HG02973 (cell line): ENCODE measurements at regions not wholly inside any gene's neighbourhood (a gene's known extent, or its start where the extent isn't known, plus 50 kb on each side); places are given as distances from the start of the nearest gene placed in this dataset.
"Not testable (repeated sequence)": the region's sequence is repeated elsewhere in the genome, so short reads cannot be mapped to it uniquely, and the experiment has no call there.

Source experiments
- ATAC-seq: cut with Tn5 transposase; IDR thresholded peaks from one replicate; pipeline ENCODE4 v1.9.1; 2021; ENCODE audit warnings: moderate library complexity; ENCODE audit not compliant: unreplicated experiment

DNA sequence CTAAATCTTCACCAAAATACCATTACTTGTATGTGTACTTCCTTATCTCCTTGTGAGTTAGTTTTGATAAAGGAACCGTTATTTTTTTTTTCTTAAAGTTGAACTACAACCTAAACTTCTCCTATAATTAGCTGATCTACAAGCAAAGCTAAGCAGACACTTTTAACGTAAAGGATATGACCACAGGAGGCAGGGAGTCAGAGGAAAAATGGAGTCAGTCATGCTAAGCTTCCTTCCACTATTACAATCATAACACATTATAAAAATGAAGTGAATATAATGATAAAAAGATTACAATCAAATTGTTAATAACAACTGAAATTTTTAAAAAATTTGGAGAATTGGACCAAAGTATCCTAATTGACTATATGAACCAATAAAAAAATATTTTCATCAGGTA, 892.6 kb downstream of the KCNT2 start:
- no peak for ATAC-seq

DNA sequence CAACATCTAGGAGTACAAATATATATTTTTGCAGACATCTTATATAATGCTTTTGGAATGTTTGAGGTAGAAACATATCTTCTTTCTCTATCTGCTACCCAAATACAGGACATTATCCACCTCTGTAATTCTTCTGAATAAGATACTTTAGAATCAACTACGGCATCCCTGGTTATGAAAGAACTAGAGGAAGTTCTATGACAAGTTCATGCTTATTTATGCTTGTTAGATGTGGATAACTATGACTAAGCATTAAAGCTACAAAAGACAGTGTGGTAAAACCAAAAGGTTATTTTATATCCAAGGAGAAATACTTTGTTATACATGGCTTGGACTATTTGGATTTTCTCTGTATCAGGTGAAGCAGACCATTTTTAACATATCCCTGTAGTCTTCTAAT, 894.0 kb downstream of the KCNT2 start:
- no peak for ATAC-seq

DNA sequence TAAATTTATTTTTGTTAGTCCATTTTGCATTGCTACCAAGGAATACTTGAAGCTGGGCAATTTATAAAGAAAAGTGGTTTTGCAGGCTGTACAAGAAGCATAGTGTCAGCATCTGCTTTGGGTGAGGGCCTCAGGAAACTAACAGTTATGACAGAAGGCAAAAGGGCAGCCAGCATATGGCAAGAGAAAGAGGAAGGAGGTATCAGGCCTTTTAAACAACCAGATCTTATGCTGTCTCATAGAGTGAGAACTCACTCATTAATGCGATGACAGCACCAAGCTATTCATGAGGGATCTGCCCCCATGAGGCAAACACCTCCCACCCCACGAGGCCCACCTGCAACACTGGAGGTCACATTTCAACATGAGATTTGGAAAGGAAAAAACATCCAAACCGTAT, 898.4 kb downstream of the KCNT2 start:
- no peak for ATAC-seq

DNA sequence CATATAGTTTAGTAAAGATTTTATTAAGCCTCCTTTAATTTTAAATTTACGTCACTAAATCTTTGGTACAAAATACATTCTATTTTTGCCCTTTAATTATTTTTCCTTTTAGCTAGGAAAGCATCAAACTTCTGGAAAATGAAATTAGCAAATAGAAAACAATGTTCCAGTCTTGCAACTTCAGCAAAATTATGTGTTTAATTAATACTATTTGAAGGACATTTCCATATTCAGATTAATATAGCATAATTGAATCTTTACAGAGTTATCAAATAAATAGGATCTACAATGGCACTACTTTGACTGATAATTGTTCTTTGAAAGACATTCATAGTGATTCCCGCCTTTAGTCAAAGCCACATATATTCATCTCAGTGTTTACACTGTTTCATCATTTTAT, 904.2 kb downstream of the KCNT2 start:
- ATAC-seq, result no peak

DNA sequence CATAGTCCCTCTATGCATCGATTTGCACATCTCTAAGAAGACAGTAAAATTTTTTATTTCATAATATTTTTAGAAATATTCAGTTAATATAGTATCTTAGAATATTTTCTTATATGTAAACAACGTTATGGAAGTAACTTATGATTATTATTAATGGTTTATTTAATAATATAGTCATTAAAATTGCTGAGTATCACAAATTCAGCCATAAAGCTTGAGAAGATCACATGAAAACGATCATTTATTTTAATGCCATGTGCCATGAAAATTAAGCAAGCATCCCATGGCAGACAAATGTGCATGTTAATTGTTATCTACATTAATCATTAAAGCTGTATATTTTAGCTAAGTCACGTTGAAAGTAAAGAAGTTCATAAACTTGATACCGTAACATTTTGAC, 907.1 kb downstream of the KCNT2 start:
- no peak for ATAC-seq

DNA sequence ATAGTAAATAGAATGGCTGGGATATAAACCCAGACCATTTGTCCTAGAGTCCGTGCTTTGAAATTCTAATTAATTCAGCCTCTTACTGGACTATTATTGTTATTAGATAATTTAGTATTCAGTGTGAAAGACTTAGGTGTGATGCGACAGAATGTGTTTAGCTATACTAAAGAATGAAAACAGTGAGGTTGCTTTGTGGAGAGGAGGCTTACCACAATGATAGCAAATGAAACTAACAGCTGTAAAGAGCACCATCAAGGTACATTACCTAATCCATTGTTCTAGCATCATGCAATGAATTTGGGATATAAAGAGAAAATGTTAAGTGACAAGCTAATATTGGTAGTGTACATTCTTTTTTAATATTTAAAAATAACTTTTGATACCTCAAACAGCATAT, 911.1 kb downstream of the KCNT2 start:
- peak; percentile 100 for ATAC-seq

DNA sequence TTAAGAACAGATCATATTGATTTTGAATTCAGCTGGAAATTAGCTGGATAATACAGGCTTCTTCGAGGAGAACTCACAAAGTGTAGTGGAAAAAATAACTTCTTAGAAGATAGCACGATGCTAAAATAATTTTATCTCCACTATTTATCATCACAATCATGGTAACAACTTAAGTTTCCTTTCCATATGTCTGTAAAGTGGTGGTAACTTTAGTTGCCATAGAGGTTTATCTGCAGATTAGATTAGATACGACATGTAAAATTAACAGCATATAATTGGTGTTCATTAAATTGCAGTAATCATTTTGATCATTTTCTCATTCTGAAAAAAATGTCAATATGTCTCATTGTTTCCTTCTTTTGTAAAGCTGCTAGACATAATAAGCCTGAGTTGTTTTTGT, 921.5 kb downstream of the KCNT2 start:
- no peak for ATAC-seq

DNA sequence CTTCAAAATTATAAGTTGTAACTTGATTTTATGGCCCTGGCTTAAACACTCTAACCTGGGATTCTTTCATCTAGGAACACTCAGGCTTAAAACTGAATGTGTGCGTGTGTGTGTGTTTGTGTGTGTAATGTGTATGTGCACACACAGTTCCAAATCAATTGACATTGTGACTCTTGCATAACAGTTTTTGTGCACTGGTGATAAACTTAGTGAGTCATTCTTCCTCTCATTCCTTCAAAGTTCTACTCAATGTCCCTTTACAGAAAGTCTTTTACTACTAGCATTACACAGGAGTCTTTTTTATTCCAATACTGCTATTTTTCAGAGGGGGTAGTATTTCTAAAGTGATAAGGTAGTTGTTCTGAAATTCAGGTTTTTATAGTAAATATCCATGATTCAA, 943.6 kb downstream of the KCNT2 start:
- ATAC-seq, result no peak

DNA sequence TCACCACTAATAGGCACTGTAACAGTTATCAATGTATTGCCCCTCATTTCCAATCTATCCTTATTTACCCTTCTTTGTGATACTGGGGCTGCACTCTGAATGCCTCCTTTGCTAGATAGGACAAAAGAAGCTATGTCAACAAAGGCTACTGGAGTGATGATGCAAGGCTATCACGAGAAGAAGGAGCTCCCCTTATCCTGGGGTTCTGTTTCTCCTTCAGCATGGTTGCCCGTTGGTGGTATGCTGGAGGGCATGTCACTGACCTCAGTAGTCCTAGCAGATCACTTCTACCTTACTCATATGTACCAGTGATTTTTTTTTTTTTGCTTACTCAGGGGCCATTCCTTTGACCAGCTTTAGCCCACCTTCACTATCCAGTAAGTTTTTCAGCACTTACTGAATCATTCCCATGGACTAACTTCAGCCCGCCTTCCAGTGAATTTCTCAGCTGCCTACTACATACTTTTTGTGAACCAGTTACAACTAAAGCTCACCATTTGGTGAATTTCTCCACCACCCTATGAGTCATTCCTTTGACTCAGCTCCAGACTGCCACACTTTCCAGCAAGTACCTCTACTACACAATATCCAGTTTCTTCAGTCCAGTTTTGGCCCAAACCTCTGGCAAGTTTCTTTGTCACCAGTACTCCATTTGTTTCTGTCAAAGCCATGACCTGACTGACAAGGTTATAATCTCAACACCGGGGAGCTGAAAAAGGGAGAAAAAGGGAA, 944.5 kb downstream of the KCNT2 start:
- no peak for ATAC-seq

DNA sequence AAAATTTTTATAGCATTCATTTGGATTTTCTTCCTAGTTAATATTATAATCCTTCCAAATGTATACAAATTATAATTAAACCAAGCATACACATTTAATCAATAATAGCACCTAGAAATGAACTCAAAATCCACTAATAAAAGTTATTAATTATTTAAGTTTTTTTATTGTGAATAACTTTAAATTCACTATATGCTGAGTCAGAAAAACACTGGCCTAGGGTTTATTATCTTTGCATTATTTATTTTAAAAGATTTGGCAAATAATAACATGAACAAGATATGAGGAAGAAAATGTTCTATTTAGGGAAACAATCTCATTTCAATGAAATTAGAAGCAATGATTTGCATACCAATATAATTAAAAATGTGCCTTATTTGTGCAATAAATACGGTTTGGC, 951.5 kb downstream of the KCNT2 start:
- no peak for ATAC-seq

DNA sequence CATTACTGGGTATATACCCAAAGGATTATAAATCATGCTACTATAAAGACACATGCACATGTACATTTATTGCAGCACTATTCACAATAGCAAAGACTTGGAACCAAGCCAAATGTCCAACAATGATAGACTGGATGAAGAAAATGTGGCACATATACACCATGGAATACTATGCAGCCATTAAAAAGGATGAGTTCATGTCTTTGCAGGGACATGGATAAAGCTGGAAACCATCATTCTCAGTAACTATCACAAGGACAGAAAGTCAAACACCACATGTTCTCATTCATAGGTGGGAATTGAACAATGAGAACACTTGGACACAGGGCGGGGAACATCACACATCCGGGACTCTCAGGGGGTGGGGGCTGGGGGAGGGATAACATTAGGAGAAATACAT, 959.4 kb downstream of the KCNT2 start:
- not testable (repeated sequence) for ATAC-seq

DNA sequence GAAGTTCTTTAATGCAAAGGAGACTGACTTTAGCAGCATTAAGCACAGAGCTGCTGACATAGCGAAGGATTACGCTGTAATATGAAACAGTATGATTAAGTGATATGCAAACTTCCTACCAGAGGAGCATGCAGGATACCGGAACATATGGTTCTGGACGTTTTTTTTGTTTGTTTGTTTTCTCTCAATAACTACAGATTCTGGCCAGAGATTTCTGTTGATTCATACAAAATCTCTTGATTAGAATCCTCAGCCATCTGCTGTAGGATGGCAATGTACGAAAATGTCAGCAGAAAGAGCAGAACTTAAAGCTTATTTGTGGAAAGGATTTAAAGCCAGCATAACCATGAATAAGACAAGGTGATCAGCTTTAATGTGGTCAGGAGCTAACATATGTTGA, 970.7 kb downstream of the KCNT2 start:
- ATAC-seq, result no peak

DNA sequence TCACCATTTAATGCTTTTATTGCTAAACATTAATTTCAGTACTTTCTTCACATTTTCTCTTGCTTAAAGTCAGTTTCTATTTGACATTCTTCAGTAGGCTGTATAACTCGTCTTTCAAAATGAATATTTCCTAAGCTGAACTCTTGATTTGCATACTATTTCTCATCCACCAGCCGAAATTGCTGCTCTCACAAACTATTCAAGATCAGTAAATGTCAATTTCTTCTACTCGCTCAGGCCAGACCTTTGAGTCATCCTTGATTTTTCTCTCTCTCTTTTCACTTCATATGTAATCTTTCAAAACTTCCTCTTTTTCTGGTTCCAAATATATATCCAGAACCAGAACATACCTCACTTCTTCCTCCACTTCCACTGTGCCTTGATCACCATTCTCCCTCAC, 990.0 kb downstream of the KCNT2 start:
- no peak for ATAC-seq

DNA sequence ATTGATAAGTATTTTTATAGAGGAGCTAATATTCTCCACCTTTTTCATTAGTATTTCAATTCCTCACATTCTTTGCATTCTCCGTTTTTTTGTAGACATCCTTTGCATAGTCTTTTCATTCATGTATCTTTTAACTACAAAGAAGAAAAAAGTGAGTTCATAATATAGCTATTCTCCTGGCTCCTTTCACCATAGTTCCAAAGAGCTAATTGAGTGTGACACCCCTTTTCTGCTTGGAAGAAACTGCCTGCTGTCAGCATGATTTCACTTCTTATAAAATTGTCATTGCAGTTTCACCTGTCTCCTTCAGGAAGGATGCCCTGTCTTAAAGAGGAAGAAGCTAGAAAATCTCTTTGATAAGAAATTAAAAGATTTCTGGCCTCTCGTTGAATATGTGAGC, 991.1 kb downstream of the KCNT2 start:
- ATAC-seq, result no peak

DNA sequence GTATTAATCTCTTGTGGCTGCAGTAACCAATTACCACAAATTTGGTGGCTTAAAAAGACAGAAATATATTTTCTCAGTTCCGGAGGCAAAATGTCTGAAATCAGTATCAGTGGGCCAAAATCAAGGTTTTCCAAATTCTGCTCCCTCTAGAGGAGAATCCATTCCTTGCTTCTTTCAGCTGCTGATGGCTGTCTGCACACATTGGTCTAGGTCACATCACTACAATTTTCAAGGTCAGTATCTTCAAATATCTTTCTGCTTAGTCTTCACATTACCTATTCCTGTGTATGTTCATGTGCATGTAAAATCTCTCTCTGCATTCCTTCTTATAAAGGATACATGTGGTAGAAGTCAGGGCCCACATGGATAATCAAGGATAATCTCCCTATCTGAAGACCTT, 999.4 kb downstream of the KCNT2 start:
- ATAC-seq, result no peak

DNA sequence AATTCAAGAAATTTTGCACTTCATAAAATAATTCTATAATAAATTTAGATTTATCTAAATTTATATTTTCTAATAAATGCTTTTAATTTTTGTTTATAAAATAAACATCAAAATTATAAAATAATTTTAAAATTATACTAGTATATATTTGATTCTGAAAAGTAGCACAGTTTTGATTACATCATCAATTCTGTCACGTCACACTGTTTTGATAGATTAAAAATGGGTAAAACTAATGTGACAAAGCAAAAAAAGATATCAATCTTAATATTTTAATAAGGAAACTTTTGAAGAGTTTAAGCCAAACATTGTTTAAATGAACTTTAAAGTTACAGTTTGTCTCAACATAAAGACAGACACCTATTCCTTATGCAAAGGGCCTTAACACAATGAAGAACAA, 1001.8 kb downstream of the KCNT2 start:
- ATAC-seq, result no peak

DNA sequence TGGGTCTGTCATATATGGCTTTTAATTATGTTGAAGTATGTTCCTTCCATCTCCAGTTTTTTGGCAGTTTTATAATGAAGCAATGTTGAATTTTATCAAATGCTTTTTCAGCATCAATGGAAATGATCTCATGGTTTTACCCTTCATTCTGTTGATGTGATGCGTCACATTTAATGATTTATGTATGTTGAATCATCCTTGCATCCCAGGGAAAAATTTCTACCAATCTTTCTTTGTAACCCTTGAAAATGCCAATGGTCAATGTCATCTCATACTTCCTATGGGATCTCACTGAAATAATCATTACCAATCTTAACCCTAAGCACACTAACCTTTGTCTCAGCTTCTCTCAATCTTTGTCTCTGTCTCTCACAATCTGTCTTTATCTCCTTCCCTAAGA, 1004.0 kb downstream of the KCNT2 start:
- no peak for ATAC-seq

DNA sequence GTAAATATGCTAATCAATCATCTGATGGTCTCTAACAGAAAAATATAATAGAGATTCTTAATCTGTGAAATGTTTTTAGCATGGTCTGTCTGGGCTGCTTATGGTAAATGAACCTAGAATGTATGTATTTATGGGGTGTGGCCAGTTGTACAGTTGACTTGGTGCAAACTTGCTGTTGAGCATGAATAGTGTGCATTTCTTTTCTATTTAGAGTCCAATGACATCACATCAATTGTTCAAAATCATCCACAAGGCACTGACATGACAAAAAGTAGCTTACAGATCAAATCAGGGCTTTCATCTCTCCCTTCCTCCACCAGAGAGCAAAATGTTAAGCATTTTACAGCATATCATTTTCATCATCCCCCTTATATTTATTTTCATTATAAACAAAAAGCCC, 1010.3 kb downstream of the KCNT2 start:
- no peak for ATAC-seq

DNA sequence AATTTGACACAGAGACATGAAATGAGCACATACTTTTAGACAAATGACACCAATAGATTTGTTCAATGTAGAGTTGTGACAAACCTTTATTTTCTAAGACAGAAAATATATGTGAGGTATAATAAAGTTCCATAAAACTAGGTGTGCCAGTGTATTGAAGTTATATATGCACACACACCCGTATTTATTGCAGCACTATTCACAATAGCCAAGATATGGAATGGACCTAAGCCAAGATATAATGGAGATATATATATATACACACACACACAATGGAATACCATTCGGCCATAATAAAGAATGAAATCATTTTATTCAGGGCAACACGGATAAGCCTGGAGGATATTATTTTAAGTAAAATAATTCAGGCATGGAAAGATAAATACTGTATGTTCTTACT, 1013.5 kb downstream of the KCNT2 start:
- no peak for ATAC-seq

DNA sequence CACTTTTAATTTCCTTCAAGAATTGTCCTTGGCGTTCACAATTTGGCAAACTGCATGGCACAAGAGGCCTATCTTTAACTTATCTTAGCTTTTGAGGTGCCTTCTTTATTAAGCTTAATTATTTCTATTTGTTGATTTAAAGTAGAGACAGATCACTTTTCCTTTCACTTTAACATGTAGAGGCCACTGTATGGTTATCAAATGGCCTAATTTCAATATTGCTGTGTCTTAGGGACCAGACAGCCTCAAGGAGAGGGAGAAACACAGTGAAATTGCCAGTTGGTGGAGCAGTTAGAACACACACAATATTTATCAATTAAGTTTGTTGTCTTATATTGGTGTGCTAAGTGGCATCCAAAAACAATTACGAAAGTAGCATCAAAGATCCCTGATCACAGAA, 1013.9 kb downstream of the KCNT2 start:
- no peak for ATAC-seq

DNA sequence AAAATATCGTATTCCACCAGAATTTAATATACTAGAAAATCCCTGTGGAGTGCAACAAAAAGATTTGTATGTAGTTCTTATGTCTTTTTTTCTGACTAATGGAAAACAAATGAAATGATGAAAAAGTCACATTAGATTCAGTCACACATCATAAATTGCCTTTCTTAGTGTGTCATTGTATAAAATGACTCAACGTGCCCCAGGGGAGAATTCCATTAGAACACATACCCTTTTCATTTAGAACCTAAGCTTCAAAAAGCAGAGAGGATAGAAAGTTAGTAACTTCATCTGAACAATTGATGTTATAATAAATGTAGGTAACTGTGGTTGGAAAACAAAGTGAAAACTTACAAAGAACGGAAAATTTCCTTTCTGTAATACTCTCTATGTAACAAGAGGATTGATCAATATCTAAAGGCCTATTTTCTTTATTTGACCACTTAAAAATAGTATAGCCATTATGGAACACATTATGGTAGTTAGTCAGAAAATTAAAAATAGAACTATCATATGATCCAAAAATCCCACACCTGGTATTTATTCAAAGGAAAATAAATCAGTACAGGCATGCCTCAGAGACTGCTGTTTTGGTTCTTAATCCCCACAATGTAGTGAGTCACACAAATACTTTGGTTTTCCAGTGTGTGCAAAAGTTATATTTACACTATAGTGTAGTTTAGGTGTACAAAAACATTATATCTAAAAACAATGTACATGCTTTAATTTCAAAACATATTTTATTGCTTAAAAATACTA, 1016.1 kb downstream of the KCNT2 start:
- no peak for ATAC-seq

DNA sequence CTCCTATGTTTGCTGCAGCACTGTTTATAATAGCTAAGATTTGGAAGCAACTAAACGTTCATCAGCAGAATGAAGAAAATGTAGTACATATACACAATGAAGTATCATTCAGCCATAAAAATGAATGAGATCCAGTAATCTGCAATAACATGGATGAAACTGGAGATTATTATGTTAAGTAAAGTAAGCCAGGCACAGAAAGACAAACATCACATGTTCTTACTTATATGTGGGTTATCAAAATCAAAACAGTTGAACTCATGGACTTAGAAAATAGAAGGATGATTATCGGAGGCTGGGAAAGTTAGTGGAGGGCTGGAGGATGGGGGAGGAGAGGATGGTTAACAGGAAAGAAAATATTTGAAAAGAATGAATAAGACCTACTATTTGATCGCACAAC, 1017.6 kb downstream of the KCNT2 start:
- ATAC-seq, result no peak
